GM12872 (cell line): ENCODE measurements at regions not wholly inside any gene's neighbourhood (a gene's known extent, or its start where the extent isn't known, plus 50 kb on each side); places are given as distances from the start of the nearest gene placed in this dataset.

Experiments used
- CTCF ChIP-seq: IDR thresholded peaks from 3 replicates; pipeline ENCODE4 v1.5.1; 2011; ENCODE audit warnings: low read depth, mild to moderate bottlenecking, low read length, moderate library complexity; ENCODE audit not compliant: insufficient read depth

- TF ChIP-seq CTCF: no peak
These were observed 220.8 kb downstream of the DIRAS2 start for GRCh38 chr9:90421786-90422185.

GRCh38 chr9:90423661-90424193 is 218.9 kb downstream of the DIRAS2 start:
- no peak for TF ChIP-seq CTCF

- no peak for TF ChIP-seq CTCF
These were observed 214.1 kb downstream of the DIRAS2 start for GRCh38 chr9:90428517-90428916.

- TF ChIP-seq CTCF: no peak
These were observed 209.7 kb downstream of the DIRAS2 start for GRCh38 chr9:90432951-90433350.

GRCh38 chr9:90433398-90433941 is 209.2 kb downstream of the DIRAS2 start:
- TF ChIP-seq CTCF: no peak

GRCh38 chr9:90441814-90442213 is 200.8 kb downstream of the DIRAS2 start:
- no peak for TF ChIP-seq CTCF

- no peak for TF ChIP-seq CTCF
These were observed 199.9 kb downstream of the DIRAS2 start for GRCh38 chr9:90442723-90443122.
